Fibroblast of lung (primary cell): ENCODE measurements at regions not wholly inside any gene's neighbourhood (a gene's known extent, or its start where the extent isn't known, plus 50 kb on each side); places are given as distances from the start of the nearest gene placed in this dataset.

Experiments used
- DNase-seq, 2 donors: peaks; one replicate each; pipeline versions ENCODE4 v3.0.0 to v3.0.0-alpha.2; 2010; ENCODE audit warnings: low read depth in 2 of 2
- H2AFZ ChIP-seq: 2 replicates; pipeline ENCODE4 v1.5.1; 2012; ENCODE audit warnings: low read length, control low read depth, inconsistent platforms
- H3K27ac ChIP-seq: 2 replicates; pipeline ENCODE4 v1.5.1; 2011; ENCODE audit warnings: low read length, control low read depth; ENCODE audit not compliant: insufficient read depth
- H3K27me3 ChIP-seq: 2 replicates; pipeline ENCODE4 v1.5.1; 2011; ENCODE audit warnings: mild to moderate bottlenecking, low read length; ENCODE audit not compliant: control insufficient read depth, insufficient read depth
- H3K36me3 ChIP-seq: 2 replicates; pipeline ENCODE4 v1.5.1; 2011; ENCODE audit warnings: low read length; ENCODE audit not compliant: control insufficient read depth, insufficient read depth
- H3K4me1 ChIP-seq: 2 replicates; pipeline ENCODE4 v1.5.1; 2011; ENCODE audit warnings: low read length; ENCODE audit not compliant: control insufficient read depth, insufficient read depth; ENCODE audit errors: extremely low read depth
- H3K4me2 ChIP-seq: 2 replicates; pipeline ENCODE4 v1.5.1; 2011; ENCODE audit warnings: low read length, control low read depth; ENCODE audit not compliant: insufficient read depth; ENCODE audit errors: extremely low read depth
- H3K4me3 ChIP-seq, 4 experiments: fragments of 200-600 bp in 1 of 4; sonication (generic) in 1 of 4; replicated peaks in 1 of 4; 2 replicates each; pipeline ENCODE4 v1.5.1; 2011 to 2016; ENCODE audit warnings: low read length in 4 of 4, low read depth in 3 of 4, mild to moderate bottlenecking in 3 of 4, control low read depth in 2 of 4, inconsistent platforms in 1 of 4, mixed read lengths in 1 of 4; ENCODE audit not compliant: insufficient read depth in 1 of 4; ENCODE audit errors: control extremely low read depth in 1 of 4
- H3K79me2 ChIP-seq: 2 replicates; pipeline ENCODE4 v1.5.1; 2012; ENCODE audit warnings: mild to moderate bottlenecking, low read length, inconsistent platforms; ENCODE audit not compliant: control insufficient read depth, insufficient read depth
- H3K9ac ChIP-seq: 2 replicates; pipeline ENCODE4 v1.5.1; 2011; ENCODE audit warnings: mild to moderate bottlenecking, low read length, control low read depth; ENCODE audit not compliant: insufficient read depth
- H3K9me3 ChIP-seq: 2 replicates; pipeline ENCODE4 v1.5.1; 2012; ENCODE audit warnings: low read depth, low read length; ENCODE audit not compliant: control insufficient read depth, insufficient read depth
- H4K20me1 ChIP-seq: 2 replicates; pipeline ENCODE4 v1.5.1; 2011; ENCODE audit warnings: low read length; ENCODE audit not compliant: control insufficient read depth, insufficient read depth; ENCODE audit errors: extremely low read depth
- CTCF ChIP-seq, 2 donors: IDR thresholded peaks in 1 of 2; conservative IDR thresholded peaks in 1 of 2; 1 replicate in 1 of 2; 2 replicates in 1 of 2; pipeline ENCODE4 v1.5.1; 2011 to 2012; ENCODE audit warnings: low read length in 2 of 2, control low read depth in 1 of 2, inconsistent platforms in 1 of 2, low read depth in 1 of 2, mild to moderate bottlenecking in 1 of 2
- EZH2 ChIP-seq: IDR thresholded peaks from 2 replicates; pipeline ENCODE4 v1.5.1; 2012; ENCODE audit warnings: low read length, control low read depth, mild to moderate bottlenecking; ENCODE audit errors: missing control alignments

DNA sequence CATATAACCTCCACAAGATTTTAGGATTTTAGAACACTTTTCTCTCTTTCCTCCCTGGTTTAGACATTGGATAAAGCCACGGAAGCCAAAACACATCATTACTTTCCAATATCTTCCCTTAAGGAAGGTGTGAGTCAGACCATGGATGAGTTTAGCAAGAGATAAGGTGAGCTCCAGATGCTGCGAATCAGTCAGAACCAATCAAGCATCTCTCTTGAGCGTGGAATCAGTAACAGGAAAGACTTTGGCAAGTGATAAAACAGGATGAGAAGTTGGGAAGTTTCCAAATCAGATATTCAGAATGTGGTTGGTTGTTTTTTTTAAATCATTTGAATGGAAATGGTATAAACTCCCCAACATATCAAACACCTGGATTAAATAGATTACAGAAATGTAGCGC lies 397.8 kb downstream of the EFNA5 start:
- H3K4me3 ChIP-seq = no peak overlapping the region
- no peak overlapping the region for H3K27ac ChIP-seq
- peak in 1 of 2 donors; percentile 82 for DNase-seq
- no peaks in the 10 kb centered on the region for H4K20me1 ChIP-seq
- no peaks in the 10 kb centered on the region for H3K27me3 ChIP-seq
- H3K4me2 ChIP-seq = no peak overlapping the region
- no peak overlapping the region for H3K9ac ChIP-seq
- no peaks in the 10 kb centered on the region for H3K4me1 ChIP-seq
- H2AFZ ChIP-seq = no peak overlapping the region
- H3K9me3 ChIP-seq = no peaks in the 10 kb centered on the region
- H3K36me3 ChIP-seq = no peaks in the 10 kb centered on the region
- TF ChIP-seq CTCF (conservative IDR thresholded peaks at IDR 0.05 in 1 of 2, IDR thresholded peaks at IDR 0.05 in 1 of 2; ENCODE audit: low read depth in 1 of 2, low read length in 2 of 2) (no peak), EZH2 (no peak)
- no peaks in the 10 kb centered on the region for H3K79me2 ChIP-seq

GRCh38 chr5:107272509-107272908 lies 398.2 kb downstream of the EFNA5 start:
- Histone ChIP-seq H3K4me1 (no peaks in the 10 kb centered on the region), H4K20me1 (no peaks in the 10 kb centered on the region), H3K9ac (no peak overlapping the region), H3K36me3 (no peaks in the 10 kb centered on the region), H3K4me2 (no peak overlapping the region), H3K27me3 (no peaks in the 10 kb centered on the region), H2AFZ (no peak overlapping the region), H3K79me2 (no peaks in the 10 kb centered on the region), H3K27ac (no peak overlapping the region), H3K4me3 (no peak overlapping the region), H3K9me3 (no peaks in the 10 kb centered on the region)
- no peak for TF ChIP-seq EZH2
- no peak for TF ChIP-seq CTCF (conservative IDR thresholded peaks at IDR 0.05 in 1 of 2, IDR thresholded peaks at IDR 0.05 in 1 of 2; ENCODE audit: low read depth in 1 of 2, low read length in 2 of 2)
- no peak for DNase-seq

DNA sequence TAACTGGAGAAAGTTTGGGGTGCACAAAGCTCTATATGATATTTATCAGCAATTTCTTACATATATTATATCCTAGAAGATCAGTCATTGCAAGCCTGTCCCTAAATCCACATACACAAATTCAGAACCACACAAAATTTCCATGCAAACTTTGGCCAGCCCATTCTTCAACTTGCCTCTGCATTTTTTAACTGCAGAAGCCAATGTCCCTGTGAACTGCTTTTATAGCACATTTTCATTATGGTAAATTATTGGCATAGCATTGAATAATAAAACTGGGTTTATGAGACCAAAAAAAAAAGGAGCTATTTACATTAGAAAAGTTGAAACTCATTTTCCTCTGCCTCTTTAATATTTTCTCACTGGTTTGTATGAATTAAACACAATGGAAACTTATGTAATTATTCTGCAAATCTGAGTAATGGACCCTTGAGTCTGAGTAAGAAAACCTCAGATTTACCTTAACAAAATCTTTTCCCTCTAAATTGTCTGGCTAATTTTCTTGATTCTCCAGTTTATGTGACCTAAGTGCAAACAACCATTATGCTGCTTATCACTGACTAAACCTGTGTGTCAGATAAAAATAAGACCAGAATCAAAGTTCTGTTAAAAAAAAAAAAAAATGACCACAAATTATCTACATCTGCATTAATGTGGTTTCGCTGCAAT lies 398.9 kb downstream of the EFNA5 start:
- H3K27me3 ChIP-seq = no peaks in the 10 kb centered on the region
- H3K79me2 ChIP-seq = no peaks in the 10 kb centered on the region
- H3K4me3 ChIP-seq = no peak overlapping the region
- no peak overlapping the region for H3K4me2 ChIP-seq
- no peak overlapping the region for H2AFZ ChIP-seq
- H3K9ac ChIP-seq = no peak overlapping the region
- H3K27ac ChIP-seq = no peak overlapping the region
- no peaks in the 10 kb centered on the region for H4K20me1 ChIP-seq
- no peaks in the 10 kb centered on the region for H3K9me3 ChIP-seq
- DNase-seq = peak in 1 of 2 donors; percentile 34
- H3K36me3 ChIP-seq = no peaks in the 10 kb centered on the region
- H3K4me1 ChIP-seq = no peaks in the 10 kb centered on the region
- TF ChIP-seq CTCF (conservative IDR thresholded peaks at IDR 0.05 in 1 of 2, IDR thresholded peaks at IDR 0.05 in 1 of 2; ENCODE audit: low read depth in 1 of 2, low read length in 2 of 2) (no peak), EZH2 (no peak)
